Natural killer cell (primary cell): ENCODE measurements at regions not wholly inside any gene's neighbourhood (a gene's known extent, or its start where the extent isn't known, plus 50 kb on each side); places are given as distances from the start of the nearest gene placed in this dataset.

ENCODE experiments used
- ATAC-seq, 3 donors: fragments of 150-1000 bp in 2 of 3; fragments of 200-7000 bp in 1 of 3; cut with Tn5 transposase; 1 replicate in 1 of 3; 2 replicates in 2 of 3; pipeline ENCODE4 v1.10.0; 2021; ENCODE audit warnings: mild to moderate bottlenecking in 2 of 3, moderate library complexity in 2 of 3
- DNase-seq, 2 donors: peaks; one replicate each; pipeline versions ENCODE4 v3.0.0 to v3.0.0-alpha.2; 2013 to 2021; ENCODE audit warnings: mixed read lengths in 1 of 2
- H3K27ac ChIP-seq: one replicate; pipeline ENCODE4 v1.5.1; 2013; ENCODE audit warnings: mild to moderate bottlenecking, low read length
- H3K27me3 ChIP-seq: one replicate; pipeline ENCODE4 v1.6.1; 2013; ENCODE audit warnings: low read length; ENCODE audit not compliant: control insufficient read depth, insufficient read depth
- H3K36me3 ChIP-seq: one replicate; pipeline ENCODE4 v1.6.1; 2013; ENCODE audit warnings: low read length; ENCODE audit not compliant: control insufficient read depth, insufficient read depth
- H3K4me1 ChIP-seq: one replicate; pipeline ENCODE4 v1.6.1; 2013; ENCODE audit warnings: low read length; ENCODE audit not compliant: control insufficient read depth, insufficient read depth
- H3K4me3 ChIP-seq: one replicate; pipeline ENCODE4 v1.5.1; 2013; ENCODE audit warnings: low read length
- H3K9me3 ChIP-seq: one replicate; pipeline ENCODE4 v1.6.1; 2013; ENCODE audit warnings: low read length; ENCODE audit not compliant: control insufficient read depth, insufficient read depth
- H3K27ac Mint-ChIP-seq, 2 donors: one replicate each; pipeline ENCODE4 v1.8.0; 2022; ENCODE audit warnings: mild to moderate bottlenecking in 2 of 2, mixed read lengths in 2 of 2, moderate library complexity in 1 of 2
- H3K27me3 Mint-ChIP-seq, 2 donors: one replicate each; pipeline ENCODE4 v1.8.0; 2022; ENCODE audit warnings: low read depth in 2 of 2, mixed read lengths in 2 of 2
- H3K36me3 Mint-ChIP-seq: one replicate; pipeline ENCODE4 v1.8.0; 2022; ENCODE audit warnings: mixed read lengths
- H3K4me1 Mint-ChIP-seq, 2 donors: one replicate each; pipeline ENCODE4 v1.8.0; 2022; ENCODE audit warnings: mixed read lengths in 2 of 2
- H3K4me3 Mint-ChIP-seq: one replicate; pipeline ENCODE4 v1.8.0; 2022; ENCODE audit warnings: mild to moderate bottlenecking, moderate library complexity, mixed read lengths
- H3K9me3 Mint-ChIP-seq, 2 donors: one replicate each; pipeline ENCODE4 v1.8.0; 2022; ENCODE audit warnings: mixed read lengths in 2 of 2
- WGBS: methylation state at CpG from one replicate; pipeline ENCODE4 v1.1.7; 2013; ENCODE audit warnings: missing lambda C conversion rate; ENCODE audit not compliant: insufficient coverage; 5-methylcytosine and 5-hydroxymethylcytosine counted together
- intact Hi-C: fragments of 100-400 bp; cut with micrococcal nuclease; formaldehyde crosslinking; loops from one replicate; pipeline ENCODE4 v1.14.2; 2022
- TF ChIP-seq, protein P1 (sequence below): fragments of 200-600 bp; IDR thresholded peaks from one replicate; pipeline ENCODE4 v1.8.0; 2022; ENCODE audit warnings: antibody characterized with exemption

DNA sequence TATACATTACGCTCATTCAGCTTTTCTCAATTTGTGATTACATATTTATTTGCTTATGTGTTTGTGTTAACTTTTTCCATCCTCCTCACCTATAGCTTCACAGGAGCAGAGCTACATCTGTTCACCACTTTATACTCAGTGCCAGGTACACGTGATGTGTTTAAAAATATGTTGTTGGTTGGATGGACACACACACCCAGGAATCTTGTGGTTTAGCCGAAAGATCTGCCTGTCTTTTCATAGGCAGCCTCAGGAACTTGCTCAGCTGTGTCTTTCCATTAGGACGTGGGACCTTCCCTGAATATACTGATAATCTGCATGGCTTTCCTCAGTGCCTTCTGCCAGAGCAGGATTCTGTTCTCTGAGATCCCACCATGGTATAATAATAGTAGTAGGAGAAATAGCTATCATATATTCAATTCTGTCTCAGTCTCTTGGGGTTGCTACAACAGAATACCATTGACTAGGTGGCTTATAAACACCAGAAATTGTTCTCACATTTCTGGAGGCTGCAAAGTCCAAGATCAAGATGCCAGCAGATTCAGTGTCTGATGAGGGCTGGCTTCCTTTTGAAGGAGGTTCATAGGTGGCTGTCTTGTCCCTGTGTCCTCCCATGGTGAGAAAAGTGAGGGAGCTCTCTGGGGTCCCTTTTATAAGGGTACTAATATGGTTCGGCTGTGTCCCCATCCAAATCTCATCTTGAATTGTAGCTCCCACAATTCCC, 50.0 kb upstream of the SOD3 start:
- Histone ChIP-seq H3K4me1 (no peaks in the 10 kb centered on the region), H3K9me3 (no peaks in the 10 kb centered on the region), H3K27ac (no peak overlapping the region), H3K4me3 (no peak overlapping the region), H3K36me3 (no peaks in the 10 kb centered on the region), H3K27me3 (no peaks in the 10 kb centered on the region)
- no peak for ATAC-seq
- Mint-ChIP-seq H3K36me3 (no peaks in the 10 kb centered on the region), H3K4me3 (no peak overlapping the region), H3K27me3 (peaks cover 2 to 5% of the 10 kb centered on the region in 2 donors), H3K27ac (no peak overlapping the region), H3K9me3 (peaks cover 1 to 2% of the 10 kb centered on the region in 2 donors), H3K4me1 (no peaks in the 10 kb centered on the region)
- DNase-seq, result no peak
- intact Hi-C loops, result no loop called here
- WGBS, result 82% methylated on average over 3 of the region's 5 CpGs
- TF ChIP-seq, protein P1, sequence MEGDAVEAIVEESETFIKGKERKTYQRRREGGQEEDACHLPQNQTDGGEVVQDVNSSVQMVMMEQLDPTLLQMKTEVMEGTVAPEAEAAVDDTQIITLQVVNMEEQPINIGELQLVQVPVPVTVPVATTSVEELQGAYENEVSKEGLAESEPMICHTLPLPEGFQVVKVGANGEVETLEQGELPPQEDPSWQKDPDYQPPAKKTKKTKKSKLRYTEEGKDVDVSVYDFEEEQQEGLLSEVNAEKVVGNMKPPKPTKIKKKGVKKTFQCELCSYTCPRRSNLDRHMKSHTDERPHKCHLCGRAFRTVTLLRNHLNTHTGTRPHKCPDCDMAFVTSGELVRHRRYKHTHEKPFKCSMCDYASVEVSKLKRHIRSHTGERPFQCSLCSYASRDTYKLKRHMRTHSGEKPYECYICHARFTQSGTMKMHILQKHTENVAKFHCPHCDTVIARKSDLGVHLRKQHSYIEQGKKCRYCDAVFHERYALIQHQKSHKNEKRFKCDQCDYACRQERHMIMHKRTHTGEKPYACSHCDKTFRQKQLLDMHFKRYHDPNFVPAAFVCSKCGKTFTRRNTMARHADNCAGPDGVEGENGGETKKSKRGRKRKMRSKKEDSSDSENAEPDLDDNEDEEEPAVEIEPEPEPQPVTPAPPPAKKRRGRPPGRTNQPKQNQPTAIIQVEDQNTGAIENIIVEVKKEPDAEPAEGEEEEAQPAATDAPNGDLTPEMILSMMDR, result no peak
